Mucosa of rectum (tissue), 2 donors: ENCODE measurements at regions not wholly inside any gene's neighbourhood (a gene's known extent, or its start where the extent isn't known, plus 50 kb on each side); places are given as distances from the start of the nearest gene placed in this dataset.
"Not testable (repeated sequence)": the region's sequence is repeated elsewhere in the genome, so short reads cannot be mapped to it uniquely, and the experiment has no call there.

ENCODE experiments used
- H3K27ac ChIP-seq, 2 donors: one replicate each; pipeline ENCODE4 v1.7.0; 2013; ENCODE audit warnings: inconsistent platforms in 2 of 2, low read depth in 2 of 2, low read length in 2 of 2
- H3K27me3 ChIP-seq, 2 donors: one replicate each; pipeline ENCODE4 v1.7.0; 2013; ENCODE audit warnings: low read length in 2 of 2; ENCODE audit not compliant: control insufficient read depth in 2 of 2, insufficient read depth in 2 of 2
- H3K36me3 ChIP-seq, 2 donors: one replicate each; pipeline ENCODE4 v1.7.0; 2013; ENCODE audit warnings: low read length in 2 of 2; ENCODE audit not compliant: control insufficient read depth in 2 of 2, insufficient read depth in 2 of 2
- H3K4me1 ChIP-seq, 2 donors: one replicate each; pipeline ENCODE4 v1.7.0; 2013; ENCODE audit warnings: low read length in 2 of 2, mild to moderate bottlenecking in 1 of 2; ENCODE audit not compliant: control insufficient read depth in 2 of 2, insufficient read depth in 2 of 2
- H3K4me3 ChIP-seq, 2 donors: one replicate each; pipeline ENCODE4 v1.7.0; 2013; ENCODE audit warnings: low read length in 2 of 2
- H3K9ac ChIP-seq, 2 donors: one replicate each; pipeline ENCODE4 v1.7.0; 2013; ENCODE audit warnings: low read length in 2 of 2, low read depth in 1 of 2, mild to moderate bottlenecking in 1 of 2
- H3K9me3 ChIP-seq, 2 donors: one replicate each; pipeline ENCODE4 v1.7.0; 2013; ENCODE audit warnings: low read length in 2 of 2; ENCODE audit not compliant: control insufficient read depth in 2 of 2
- donor health status: healthy.
- donor health status: Normal muscosa, but diverticular disease.

- Histone ChIP-seq H3K4me1 (no peaks in the 10 kb centered on the region), H3K27me3 (no peaks in the 10 kb centered on the region), H3K4me3 (no peak overlapping the region), H3K27ac (no peak overlapping the region), H3K9me3 (no peaks in the 10 kb centered on the region), H3K36me3 (no peaks in the 10 kb centered on the region), H3K9ac (no peak overlapping the region)
Observed at GRCh38 chr5:17012289-17012688, 76.2 kb upstream of the MYO10 start.

- H3K4me1 ChIP-seq: no peaks in the 10 kb centered on the region
- no peaks in the 10 kb centered on the region for H3K27me3 ChIP-seq
- no peak overlapping the region for H3K4me3 ChIP-seq
- H3K9ac ChIP-seq: no peak overlapping the region
- no peaks in the 10 kb centered on the region for H3K9me3 ChIP-seq
- no peak overlapping the region for H3K27ac ChIP-seq
- no peaks in the 10 kb centered on the region for H3K36me3 ChIP-seq
Observed at GRCh38 chr5:17014686-17015085, 78.6 kb upstream of the MYO10 start.

GRCh38 chr5:17018871-17019270, 82.8 kb upstream of the MYO10 start:
- no peaks in the 10 kb centered on the region for H3K4me1 ChIP-seq
- H3K4me3 ChIP-seq: no peak overlapping the region
- H3K36me3 ChIP-seq: no peaks in the 10 kb centered on the region
- H3K9me3 ChIP-seq: no peaks in the 10 kb centered on the region
- H3K27me3 ChIP-seq: no peaks in the 10 kb centered on the region
- H3K27ac ChIP-seq: no peak overlapping the region
- no peak overlapping the region for H3K9ac ChIP-seq

GRCh38 chr5:17019324-17019723, 83.2 kb upstream of the MYO10 start:
- no peak overlapping the region for H3K27ac ChIP-seq
- no peaks in the 10 kb centered on the region for H3K36me3 ChIP-seq
- no peak overlapping the region for H3K4me3 ChIP-seq
- H3K9me3 ChIP-seq: no peaks in the 10 kb centered on the region
- no peaks in the 10 kb centered on the region for H3K27me3 ChIP-seq
- no peak overlapping the region for H3K9ac ChIP-seq
- H3K4me1 ChIP-seq: no peaks in the 10 kb centered on the region

GRCh38 chr5:17020678-17021601, 84.9 kb upstream of the MYO10 start:
- Histone ChIP-seq H3K4me1 (no peaks in the 10 kb centered on the region), H3K27ac (no peak overlapping the region), H3K36me3 (no peaks in the 10 kb centered on the region), H3K27me3 (no peaks in the 10 kb centered on the region), H3K9me3 (no peaks in the 10 kb centered on the region), H3K4me3 (no peak overlapping the region), H3K9ac (no peak overlapping the region)

- Histone ChIP-seq H3K9me3 (no peaks in the 10 kb centered on the region), H3K4me3 (no peak overlapping the region), H3K4me1 (no peaks in the 10 kb centered on the region), H3K27ac (no peak overlapping the region), H3K36me3 (no peaks in the 10 kb centered on the region), H3K27me3 (no peaks in the 10 kb centered on the region), H3K9ac (no peak overlapping the region)
Observed at GRCh38 chr5:17021602-17021932, 85.5 kb upstream of the MYO10 start.

GRCh38 chr5:17022296-17022695, 86.2 kb upstream of the MYO10 start:
- Histone ChIP-seq H3K9me3 (no peaks in the 10 kb centered on the region), H3K27ac (no peak overlapping the region), H3K36me3 (no peaks in the 10 kb centered on the region), H3K27me3 (no peaks in the 10 kb centered on the region), H3K9ac (no peak overlapping the region), H3K4me3 (no peak overlapping the region), H3K4me1 (no peaks in the 10 kb centered on the region)

- H3K4me3 ChIP-seq: no peak overlapping the region
- no peaks in the 10 kb centered on the region for H3K27me3 ChIP-seq
- H3K9ac ChIP-seq: no peak overlapping the region
- H3K9me3 ChIP-seq: no peaks in the 10 kb centered on the region
- H3K36me3 ChIP-seq: no peaks in the 10 kb centered on the region
- H3K4me1 ChIP-seq: no peaks in the 10 kb centered on the region
- H3K27ac ChIP-seq: no peak overlapping the region
Observed at GRCh38 chr5:17024686-17025180, 88.6 kb upstream of the MYO10 start.

- H3K4me3 ChIP-seq, H3K9ac ChIP-seq, H3K36me3 ChIP-seq, H3K9me3 ChIP-seq, H3K4me1 ChIP-seq, H3K27me3 ChIP-seq, H3K27ac ChIP-seq: not testable (repeated sequence)
Observed at GRCh38 chr5:17031659-17032277, 95.7 kb upstream of the MYO10 start.

- not testable (repeated sequence) for H3K27me3 ChIP-seq, H3K9me3 ChIP-seq, H3K4me3 ChIP-seq
Observed at GRCh38 chr5:17032314-17032985, 96.4 kb upstream of the MYO10 start.

More at GRCh38 chr5:17032314-17032985, 96.4 kb upstream of the MYO10 start:
- H3K36me3 ChIP-seq, H3K4me1 ChIP-seq, H3K9ac ChIP-seq, H3K27ac ChIP-seq: not testable (repeated sequence)
